Dermis blood vessel endothelial cell (primary cell): ENCODE measurements at regions not wholly inside any gene's neighbourhood (a gene's known extent, or its start where the extent isn't known, plus 50 kb on each side); places are given as distances from the start of the nearest gene placed in this dataset.
"Not testable (repeated sequence)": the region's sequence is repeated elsewhere in the genome, so short reads cannot be mapped to it uniquely, and the experiment has no call there.

Experiments used
- DNase-seq: peaks from one replicate; pipeline ENCODE4 v3.0.0; 2010

GRCh38 chr11:121936781-121937447 lies 179.1 kb downstream of the BLID start:
- no peak for DNase-seq

GRCh38 chr11:121936370-121936769 lies 179.6 kb downstream of the BLID start:
- no peak for DNase-seq

GRCh38 chr11:121933694-121934093 lies 182.3 kb downstream of the BLID start:
- DNase-seq: no peak

GRCh38 chr11:121933294-121933693 lies 182.7 kb downstream of the BLID start:
- DNase-seq: no peak

GRCh38 chr11:121932646-121933185 lies 183.3 kb downstream of the BLID start:
- no peak for DNase-seq

- DNase-seq: no peak
Measured at GRCh38 chr11:121931748-121932352, 184.2 kb downstream of the BLID start.

- DNase-seq: no peak
Measured at GRCh38 chr11:121931121-121931520, 184.9 kb downstream of the BLID start.

GRCh38 chr11:121930004-121930965 lies 185.7 kb downstream of the BLID start:
- peak; percentile 30 for DNase-seq

- DNase-seq: peak; percentile 45
Measured at GRCh38 chr11:121929581-121929980, 186.4 kb downstream of the BLID start.

GRCh38 chr11:121928597-121929580 lies 187.1 kb downstream of the BLID start:
- no peak for DNase-seq

- DNase-seq: no peak
Measured at GRCh38 chr11:121927789-121928188, 188.2 kb downstream of the BLID start.

GRCh38 chr11:121927097-121927785 lies 188.8 kb downstream of the BLID start:
- DNase-seq: no peak

- no peak for DNase-seq
Measured at GRCh38 chr11:121924191-121924590, 191.8 kb downstream of the BLID start.

GRCh38 chr11:121917482-121917881 lies 198.5 kb downstream of the BLID start:
- DNase-seq: no peak

GRCh38 chr11:121914508-121915059 lies 201.4 kb downstream of the BLID start:
- DNase-seq: no peak

- no peak for DNase-seq
Measured at GRCh38 chr11:121909596-121909995, 206.4 kb downstream of the BLID start.

GRCh38 chr11:121907379-121907778 lies 208.6 kb downstream of the BLID start:
- DNase-seq: no peak

- DNase-seq: no peak
Measured at GRCh38 chr11:121904148-121904547, 211.9 kb downstream of the BLID start.

GRCh38 chr11:121901886-121902285 lies 214.1 kb downstream of the BLID start:
- no peak for DNase-seq

- not testable (repeated sequence) for DNase-seq
Measured at GRCh38 chr11:121901417-121901816, 214.6 kb downstream of the BLID start.

GRCh38 chr11:121899520-121899919 lies 216.5 kb downstream of the BLID start:
- DNase-seq: no peak
